ENCODE measurements at regions not wholly inside any gene's neighbourhood (a gene's known extent, or its start where the extent isn't known, plus 50 kb on each side); places are given as distances from the start of the nearest gene placed in this dataset.

DNA sequence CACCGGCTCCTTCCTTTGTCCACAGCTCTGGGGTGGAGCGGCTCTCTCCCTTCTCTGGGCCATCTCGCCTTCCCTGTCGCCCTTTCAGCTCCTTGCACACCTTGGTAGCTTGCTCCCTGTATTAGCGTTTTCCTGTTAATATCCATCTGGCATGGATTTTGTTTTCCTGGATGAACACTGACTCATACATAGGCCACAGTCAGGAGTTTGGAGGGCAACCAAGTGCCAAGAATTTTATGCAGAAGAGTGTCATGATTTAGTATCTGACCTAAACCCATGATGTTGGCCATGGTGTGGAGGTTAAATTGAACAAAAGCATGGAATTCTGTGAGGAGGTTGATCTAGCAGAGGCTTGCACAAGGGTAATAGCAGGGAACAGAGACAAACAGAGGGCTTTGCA is 180.9 kb downstream of the AIPL1 start:
- TF ChIP-seq, protein P1, sequence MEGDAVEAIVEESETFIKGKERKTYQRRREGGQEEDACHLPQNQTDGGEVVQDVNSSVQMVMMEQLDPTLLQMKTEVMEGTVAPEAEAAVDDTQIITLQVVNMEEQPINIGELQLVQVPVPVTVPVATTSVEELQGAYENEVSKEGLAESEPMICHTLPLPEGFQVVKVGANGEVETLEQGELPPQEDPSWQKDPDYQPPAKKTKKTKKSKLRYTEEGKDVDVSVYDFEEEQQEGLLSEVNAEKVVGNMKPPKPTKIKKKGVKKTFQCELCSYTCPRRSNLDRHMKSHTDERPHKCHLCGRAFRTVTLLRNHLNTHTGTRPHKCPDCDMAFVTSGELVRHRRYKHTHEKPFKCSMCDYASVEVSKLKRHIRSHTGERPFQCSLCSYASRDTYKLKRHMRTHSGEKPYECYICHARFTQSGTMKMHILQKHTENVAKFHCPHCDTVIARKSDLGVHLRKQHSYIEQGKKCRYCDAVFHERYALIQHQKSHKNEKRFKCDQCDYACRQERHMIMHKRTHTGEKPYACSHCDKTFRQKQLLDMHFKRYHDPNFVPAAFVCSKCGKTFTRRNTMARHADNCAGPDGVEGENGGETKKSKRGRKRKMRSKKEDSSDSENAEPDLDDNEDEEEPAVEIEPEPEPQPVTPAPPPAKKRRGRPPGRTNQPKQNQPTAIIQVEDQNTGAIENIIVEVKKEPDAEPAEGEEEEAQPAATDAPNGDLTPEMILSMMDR (IDR thresholded peaks at IDR 0.05), result no peak
- TF ChIP-seq POLR2A (IDR thresholded peaks at IDR 0.05), result no peak

Measured in lower leg skin (tissue), 3 donors.